Mucosa of descending colon (tissue), 3 donors: ENCODE measurements at regions not wholly inside any gene's neighbourhood (a gene's known extent, or its start where the extent isn't known, plus 50 kb on each side); places are given as distances from the start of the nearest gene placed in this dataset.

Experiments
- ATAC-seq: fragments of 200-7000 bp; cut with Tn5 transposase; one replicate; pipeline ENCODE4 v1.9.1; 2020; ENCODE audit warnings: mild to moderate bottlenecking, moderate library complexity
- DNase-seq, 3 donors: peaks; one replicate each; pipeline ENCODE4 v3.0.0-alpha.2; 2020
- H3K36me3 ChIP-seq: fragments of 200-600 bp; one replicate; pipeline ENCODE4 v1.8.0; 2021; ENCODE audit warnings: low read depth, mild to moderate bottlenecking
- H3K4me1 ChIP-seq: fragments of 200-600 bp; one replicate; pipeline ENCODE4 v1.8.0; 2021; ENCODE audit warnings: low read depth, mild to moderate bottlenecking
- H3K4me3 ChIP-seq: fragments of 200-600 bp; one replicate; pipeline ENCODE4 v1.8.0; 2021; ENCODE audit warnings: mild to moderate bottlenecking
- H3K9me3 ChIP-seq: fragments of 200-600 bp; one replicate; pipeline ENCODE4 v1.8.0; 2021; ENCODE audit warnings: mild to moderate bottlenecking
- CTCF ChIP-seq: fragments of 200-600 bp; IDR thresholded peaks from one replicate; pipeline ENCODE4 v1.8.0; 2022; ENCODE audit warnings: antibody characterized with exemption, mild to moderate bottlenecking
- intact Hi-C, 2 donors: fragments of 100-400 bp; cut with DNase I in 1 of 2; cut with micrococcal nuclease in 1 of 2; formaldehyde crosslinking; loops; one replicate each; pipeline versions ENCODE4 v1.11.0 to v1.11.1; 2022; cut with DNase I, micrococcal nuclease
- donor health status: DM: no; HTN: no; CAD: no; lungs with moderate emphysema.
- donor health status: DM: no; HTN: no; CAD: no.
- donor health status: DM: no; HTN: yes; CAD: no.

GRCh38 chr4:122100508-122100907, 51.6 kb upstream of the BLTP1 start:
- intact Hi-C loops, result no loop called here
- ATAC-seq, result no peak

GRCh38 chr4:122099896-122100295, 52.2 kb upstream of the BLTP1 start:
- Histone ChIP-seq H3K4me3 (no peak overlapping the region), H3K9me3 (no peaks in the 10 kb centered on the region), H3K4me1 (no peaks in the 10 kb centered on the region), H3K36me3 (no peaks in the 10 kb centered on the region)
- intact Hi-C loops, result no loop called here
- no peak for TF ChIP-seq CTCF
- DNase-seq (no peak), ATAC-seq (no peak)

More at GRCh38 chr4:122100508-122100907, 51.6 kb upstream of the BLTP1 start:
- Histone ChIP-seq H3K9me3 (no peaks in the 10 kb centered on the region), H3K36me3 (no peaks in the 10 kb centered on the region), H3K4me3 (no peak overlapping the region), H3K4me1 (no peaks in the 10 kb centered on the region)
- no peak for TF ChIP-seq CTCF
- no peak for DNase-seq

GRCh38 chr4:122091836-122092405, 60.2 kb upstream of the BLTP1 start:
- no peaks in the 10 kb centered on the region for H3K36me3 ChIP-seq
- H3K4me1 ChIP-seq, result no peaks in the 10 kb centered on the region
- no peaks in the 10 kb centered on the region for H3K9me3 ChIP-seq
- TF ChIP-seq CTCF, result no peak
- ATAC-seq (no peak), DNase-seq (no peak)
- intact Hi-C loops, result no loop called here
- H3K4me3 ChIP-seq, result no peak overlapping the region

- H3K4me3 ChIP-seq, result no peak overlapping the region
- TF ChIP-seq CTCF, result no peak
- DNase-seq (no peak), ATAC-seq (no peak)
- no peaks in the 10 kb centered on the region for H3K36me3 ChIP-seq
- intact Hi-C loops, result no loop called here
- no peaks in the 10 kb centered on the region for H3K4me1 ChIP-seq
- H3K9me3 ChIP-seq, result no peaks in the 10 kb centered on the region
Observed at GRCh38 chr4:122091397-122091796, 60.7 kb upstream of the BLTP1 start.

GRCh38 chr4:122090989-122091388, 61.1 kb upstream of the BLTP1 start:
- ATAC-seq (no peak), DNase-seq (no peak)
- Histone ChIP-seq H3K9me3 (no peaks in the 10 kb centered on the region), H3K36me3 (no peaks in the 10 kb centered on the region), H3K4me1 (no peaks in the 10 kb centered on the region), H3K4me3 (no peak overlapping the region)
- no peak for TF ChIP-seq CTCF
- intact Hi-C loops, result no loop called here
